ENCODE measurements at regions not wholly inside any gene's neighbourhood (a gene's known extent, or its start where the extent isn't known, plus 50 kb on each side); places are given as distances from the start of the nearest gene placed in this dataset.

- TF ChIP-seq POLR2AphosphoS5 (IDR thresholded peaks at IDR 0.05) (no peak), POLR2A (IDR thresholded peaks at IDR 0.05) (no peak), CTCF (IDR thresholded peaks at IDR 0.05) (no peak)
- no peak overlapping the region for H3K4me3 ChIP-seq
- intact Hi-C loops (cut with DNase I), result loop anchor here (2.0 to 5.0 kb wide), 3 partner anchors 24 to 175 kb away; no protein-coding TSS in a partner anchor
- no peaks in the 10 kb centered on the region for H3K9me3 ChIP-seq
- no peaks in the 10 kb centered on the region for H3K36me3 ChIP-seq
- no peaks in the 10 kb centered on the region for H3K4me1 ChIP-seq (replicated peaks)
- WGBS, result 84% methylated on average over 6 of the region's 6 CpGs
- H3K27me3 ChIP-seq (replicated peaks; ENCODE audit: insufficient read depth), result no peaks in the 10 kb centered on the region
- no peak overlapping the region for H3K27ac ChIP-seq
- no peak for DNase-seq (ENCODE audit: low spot score)
These were observed 119.6 kb downstream of the BOD1 start for GRCh38 chr5:173496883-173497255.

- H3K4me1 ChIP-seq (replicated peaks), result no peaks in the 10 kb centered on the region
- intact Hi-C loops (cut with DNase I), result loop anchor here (2.0 to 5.0 kb wide), 3 partner anchors 24 to 174 kb away; no protein-coding TSS in a partner anchor
- WGBS, result 60% methylated on average over 9 of the region's 9 CpGs
These were observed 120.1 kb downstream of the BOD1 start for GRCh38 chr5:173496129-173496882.

GRCh38 chr5:173495225-173495904, 121.1 kb downstream of the BOD1 start:
- no peaks in the 10 kb centered on the region for H3K4me1 ChIP-seq (replicated peaks)
- intact Hi-C loops (cut with DNase I), result loop anchor here (5.0 kb wide), 2 partner anchors 83 to 173 kb away; no protein-coding TSS in a partner anchor
- H3K9me3 ChIP-seq, result no peaks in the 10 kb centered on the region
- DNase-seq (ENCODE audit: low spot score), result no peak
- no peak overlapping the region for H3K27ac ChIP-seq
- no peaks in the 10 kb centered on the region for H3K27me3 ChIP-seq (replicated peaks; ENCODE audit: insufficient read depth)
- no peaks in the 10 kb centered on the region for H3K36me3 ChIP-seq
- no peak for TF ChIP-seq POLR2AphosphoS5 (IDR thresholded peaks at IDR 0.05)
- no peak for TF ChIP-seq POLR2A (IDR thresholded peaks at IDR 0.05)
- TF ChIP-seq CTCF (IDR thresholded peaks at IDR 0.05), result no peak
- no peak overlapping the region for H3K4me3 ChIP-seq
- 75% methylated on average over 3 of the region's 3 CpGs for WGBS

More at GRCh38 chr5:173496129-173496882, 120.1 kb downstream of the BOD1 start:
- H3K4me3 ChIP-seq, result no peak overlapping the region
- H3K9me3 ChIP-seq, result no peaks in the 10 kb centered on the region
- DNase-seq (ENCODE audit: low spot score), result no peak
- H3K36me3 ChIP-seq, result no peaks in the 10 kb centered on the region
- peak overlapping the region in 1 of 2 donors; percentile 20 for H3K27ac ChIP-seq
- TF ChIP-seq POLR2A (IDR thresholded peaks at IDR 0.05), result no peak
- no peak for TF ChIP-seq POLR2AphosphoS5 (IDR thresholded peaks at IDR 0.05)
- TF ChIP-seq CTCF (IDR thresholded peaks at IDR 0.05), result no peak
- no peaks in the 10 kb centered on the region for H3K27me3 ChIP-seq (replicated peaks; ENCODE audit: insufficient read depth)

GRCh38 chr5:173494446-173494845, 122.0 kb downstream of the BOD1 start:
- H3K36me3 ChIP-seq, result no peaks in the 10 kb centered on the region
- H3K4me1 ChIP-seq (replicated peaks), result no peaks in the 10 kb centered on the region
- no peaks in the 10 kb centered on the region for H3K27me3 ChIP-seq (replicated peaks; ENCODE audit: insufficient read depth)
- no peak overlapping the region for H3K4me3 ChIP-seq
- H3K9me3 ChIP-seq, result no peaks in the 10 kb centered on the region
- DNase-seq (ENCODE audit: low spot score), result no peak
- intact Hi-C loops (cut with DNase I), result no loop called here
- WGBS, result 94% methylated on average over 2 of the region's 2 CpGs
- TF ChIP-seq POLR2A (IDR thresholded peaks at IDR 0.05) (no peak), POLR2AphosphoS5 (IDR thresholded peaks at IDR 0.05) (no peak), CTCF (IDR thresholded peaks at IDR 0.05) (no peak)
- no peak overlapping the region for H3K27ac ChIP-seq
